ENCODE measurements at regions not wholly inside any gene's neighbourhood (a gene's known extent, or its start where the extent isn't known, plus 50 kb on each side); places are given as distances from the start of the nearest gene placed in this dataset.

DNA sequence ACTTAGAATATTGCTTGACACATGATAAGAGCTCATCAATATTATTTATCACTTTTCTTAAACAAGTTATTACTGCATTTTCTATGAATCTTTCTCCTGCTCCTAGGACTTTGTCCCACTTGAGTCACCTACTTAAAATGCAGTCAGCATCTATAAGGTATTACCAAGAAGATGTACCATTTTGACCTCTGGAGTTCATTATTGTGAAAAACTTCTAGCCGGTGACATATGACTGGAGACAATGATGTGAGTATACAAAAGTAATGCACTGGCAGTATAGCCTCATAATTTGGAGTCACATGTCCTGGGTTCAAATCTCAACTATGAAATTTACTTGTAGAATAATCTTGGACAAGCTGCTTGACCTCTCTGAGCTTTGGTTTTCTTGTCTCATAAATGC, 278.5 kb downstream of the PLPP3 start:
- no peak for TF ChIP-seq EZH2phosphoT487 (IDR thresholded peaks at IDR 0.05; ENCODE audit: low read depth)
- TF ChIP-seq, protein P1, sequence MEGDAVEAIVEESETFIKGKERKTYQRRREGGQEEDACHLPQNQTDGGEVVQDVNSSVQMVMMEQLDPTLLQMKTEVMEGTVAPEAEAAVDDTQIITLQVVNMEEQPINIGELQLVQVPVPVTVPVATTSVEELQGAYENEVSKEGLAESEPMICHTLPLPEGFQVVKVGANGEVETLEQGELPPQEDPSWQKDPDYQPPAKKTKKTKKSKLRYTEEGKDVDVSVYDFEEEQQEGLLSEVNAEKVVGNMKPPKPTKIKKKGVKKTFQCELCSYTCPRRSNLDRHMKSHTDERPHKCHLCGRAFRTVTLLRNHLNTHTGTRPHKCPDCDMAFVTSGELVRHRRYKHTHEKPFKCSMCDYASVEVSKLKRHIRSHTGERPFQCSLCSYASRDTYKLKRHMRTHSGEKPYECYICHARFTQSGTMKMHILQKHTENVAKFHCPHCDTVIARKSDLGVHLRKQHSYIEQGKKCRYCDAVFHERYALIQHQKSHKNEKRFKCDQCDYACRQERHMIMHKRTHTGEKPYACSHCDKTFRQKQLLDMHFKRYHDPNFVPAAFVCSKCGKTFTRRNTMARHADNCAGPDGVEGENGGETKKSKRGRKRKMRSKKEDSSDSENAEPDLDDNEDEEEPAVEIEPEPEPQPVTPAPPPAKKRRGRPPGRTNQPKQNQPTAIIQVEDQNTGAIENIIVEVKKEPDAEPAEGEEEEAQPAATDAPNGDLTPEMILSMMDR (IDR thresholded peaks at IDR 0.05; ENCODE audit: low read depth, low read length), result no peak

All from OCI-LY3 (cell line).